K562 (cell line): ENCODE measurements at regions not wholly inside any gene's neighbourhood (a gene's known extent, or its start where the extent isn't known, plus 50 kb on each side); places are given as distances from the start of the nearest gene placed in this dataset.

Source experiments
- ATAC-seq: fragments of 200-7000 bp; cut with Tn5 transposase; 3 replicates; pipeline ENCODE4 v1.9.1; 2020; ENCODE audit warnings: moderate library complexity
- BruUV-seq: library from RNA; stranded (reverse); fragments of 400-500 nt; replicated peaks from 2 replicates; lab custom pipeline; 2021; lab: Mats Ljungman, UMichigan
- CTCF ChIA-PET: fragments of 300-600 bp; formaldehyde crosslinking; extraction: SDS; loops from one replicate; lab custom pipeline; 2021; ENCODE audit warnings: low intra/inter-chr PET ratio; lab: Yijun Ruan, JAX
- POLR2A ChIA-PET: fragments of 300-600, 350-650 bp; sonication (Branson Sonifier 250); formaldehyde crosslinking; extraction: SDS; loops from one replicate; lab custom pipeline; 2021; ENCODE audit warnings: antibody characterized with exemption, inconsistent platforms; lab: Yijun Ruan, JAX
- DNase-seq, 4 experiments: peaks; one replicate each; pipeline versions ENCODE4 v3.0.0 to v3.0.0-alpha.2; 2011 to 2018; ENCODE audit warnings: low spot score in 3 of 4, mixed read lengths in 3 of 4; ENCODE audit errors: extremely low read depth in 1 of 4
- FAIRE-seq: peaks from 2 replicates; lab custom pipeline; 2011; peaks lifted over from hg19 to GRCh38; lab: Jason Lieb, UNC
- H2AFZ ChIP-seq: 2 replicates; pipeline ENCODE4 v1.6.0; 2011; ENCODE audit warnings: low read depth, low read length, control low read depth, inconsistent platforms
- H3K27ac ChIP-seq: fragments of 200-600 bp; 3 replicates; pipeline ENCODE4 v1.8.0; 2011; ENCODE audit warnings: low read depth, mild to moderate bottlenecking, control low read depth, inconsistent platforms, low read length, moderate library complexity, mixed read lengths; ENCODE audit errors: extremely low read depth
- H3K27me3 ChIP-seq, 2 experiments: fragments of 300-600 bp in 1 of 2; 2 replicates in 1 of 2; 3 replicates in 1 of 2; pipeline versions ENCODE4 v1.6.0 to v1.8.0; 2011; ENCODE audit warnings: inconsistent platforms in 2 of 2, low read length in 2 of 2, mild to moderate bottlenecking in 1 of 2, mixed read lengths in 1 of 2, moderate library complexity in 1 of 2; ENCODE audit not compliant: control insufficient read depth in 2 of 2, insufficient read depth in 2 of 2
- H3K36me3 ChIP-seq: fragments of 300-600 bp; 3 replicates; pipeline ENCODE4 v1.8.0; 2011; ENCODE audit warnings: mild to moderate bottlenecking, low read length, inconsistent platforms; ENCODE audit not compliant: control insufficient read depth, insufficient read depth
- H3K4me1 ChIP-seq, 2 experiments: fragments of 200-600 bp in 1 of 2; replicated peaks in 1 of 2; 2 replicates in 1 of 2; 3 replicates in 1 of 2; pipeline versions ENCODE4 v1.5.1 to v1.8.0; 2011; ENCODE audit warnings: inconsistent platforms in 2 of 2, low read length in 2 of 2, mild to moderate bottlenecking in 1 of 2, mixed read lengths in 1 of 2, moderate library complexity in 1 of 2; ENCODE audit not compliant: control insufficient read depth in 2 of 2, insufficient read depth in 2 of 2
- H3K4me2 ChIP-seq: 2 replicates; pipeline ENCODE4 v1.6.1; 2011; ENCODE audit warnings: low read length, control low read depth, inconsistent platforms, mixed read lengths; ENCODE audit not compliant: insufficient read depth
- H3K4me3 ChIP-seq: fragments of 200-600 bp; sonication (generic), shearing (Covaris generic); 2 replicates; pipeline ENCODE4 v1.5.1; 2016; ENCODE audit warnings: control low read depth, inconsistent platforms
- H3K79me2 ChIP-seq: fragments of 200-600 bp; 3 replicates; pipeline ENCODE4 v1.8.0; 2011; ENCODE audit warnings: low read length, inconsistent platforms; ENCODE audit not compliant: control insufficient read depth, insufficient read depth
- H3K9ac ChIP-seq, 2 experiments: 2 replicates each; pipeline versions ENCODE4 v1.6.0 to v1.6.1; 2011; ENCODE audit warnings: low read depth in 2 of 2, low read length in 2 of 2, control low read depth in 1 of 2, inconsistent platforms in 1 of 2, mild to moderate bottlenecking in 1 of 2, mixed read lengths in 1 of 2; ENCODE audit not compliant: insufficient read depth in 1 of 2
- H3K9me1 ChIP-seq: one replicate; pipeline ENCODE4 v1.6.0; 2011; ENCODE audit warnings: inconsistent platforms, mild to moderate bottlenecking, low read length, moderate library complexity; ENCODE audit not compliant: control insufficient read depth, insufficient read depth
- H3K9me3 ChIP-seq: replicated peaks from 2 replicates; pipeline ENCODE4 v1.5.1; 2011; ENCODE audit warnings: low read depth, low read length, inconsistent platforms; ENCODE audit not compliant: control insufficient read depth, insufficient read depth
- H4K20me1 ChIP-seq: replicated peaks from 2 replicates; pipeline ENCODE4 v1.6.1; 2011; ENCODE audit warnings: low read length, inconsistent platforms, mixed read lengths; ENCODE audit not compliant: control insufficient read depth, insufficient read depth
- C11orf30 ChIP-seq: fragments of 450-650 bp; IDR thresholded peaks from 2 replicates; pipeline ENCODE4 v1.6.1; 2016; ENCODE audit warnings: low read depth, mild to moderate bottlenecking
- CXXC5 ChIP-seq: fragments of 250-450 bp; sonication (Bioruptor Pico); IDR thresholded peaks from 2 replicates; pipeline ENCODE4 v1.8.0; 2022; ENCODE audit warnings: inconsistent platforms, mild to moderate bottlenecking, moderate library complexity
- FOSL1 ChIP-seq: fragments of 200-800 bp; sonication (Bioruptor generic); conservative IDR thresholded peaks from 2 replicates; pipeline ENCODE4 v1.6.1; 2016; ENCODE audit warnings: missing genetic modification characterization, missing compliant biosample characterization
- HDAC2 ChIP-seq: fragments of 450-650 bp; IDR thresholded peaks from 2 replicates; pipeline ENCODE4 v1.6.1; 2016; ENCODE audit warnings: mild to moderate bottlenecking
- HNRNPLL ChIP-seq: fragments of 200-400 bp; formaldehyde crosslinking; IDR thresholded peaks from 2 replicates; pipeline ENCODE4 v1.6.1; 2017; ENCODE audit warnings: low read length, low read depth, mild to moderate bottlenecking; ENCODE audit not compliant: poor library complexity, severe bottlenecking
- MAFK ChIP-seq: IDR thresholded peaks from 2 replicates; pipeline ENCODE4 v1.6.1; 2011; ENCODE audit warnings: low read length, improper control_type of control experiment
- MEIS2 ChIP-seq: fragments of 450-650 bp; IDR thresholded peaks from 2 replicates; pipeline ENCODE4 v1.6.1; 2014; ENCODE audit warnings: mild to moderate bottlenecking; ENCODE audit not compliant: partially characterized antibody
- MXI1 ChIP-seq: IDR thresholded peaks from 2 replicates; pipeline ENCODE4 v1.6.1; 2011; ENCODE audit warnings: low read depth, mild to moderate bottlenecking, improper control_type of control experiment, low read length
- NFE2 ChIP-seq: IDR thresholded peaks from 2 replicates; pipeline ENCODE4 v1.6.1; 2014; ENCODE audit warnings: antibody characterized with exemption, low read depth
- NR2C1 ChIP-seq, 2 experiments: fragments of 450-650 bp; IDR thresholded peaks; 2 replicates each; pipeline ENCODE4 v1.6.1; 2017; ENCODE audit warnings: mild to moderate bottlenecking in 2 of 2, antibody characterized with exemption in 1 of 2, inconsistent platforms in 1 of 2, missing compliant biosample characterization in 1 of 2, missing genetic modification characterization in 1 of 2
- RAD21 ChIP-seq, 2 experiments: fragments of 250-450 bp in 1 of 2; fragments of 450-650 bp in 1 of 2; sonication (Bioruptor Pico) in 1 of 2; formaldehyde crosslinking in 1 of 2; IDR thresholded peaks in 1 of 2; conservative IDR thresholded peaks in 1 of 2; 2 replicates each; pipeline versions ENCODE4 v1.4.0 to v1.8.0; 2020 to 2022; ENCODE audit warnings: mild to moderate bottlenecking in 2 of 2, moderate library complexity in 1 of 2
- RCOR1 ChIP-seq, 2 experiments: IDR thresholded peaks; 2 replicates each; pipeline ENCODE4 v1.6.1; 2012; ENCODE audit warnings: low read depth in 2 of 2, low read length in 2 of 2, borderline replicate concordance in 1 of 2, improper control_type of control experiment in 1 of 2
- TCF3 ChIP-seq: sonication (generic); formaldehyde crosslinking; IDR thresholded peaks from 2 replicates; pipeline ENCODE4 v1.4.0; 2020; ENCODE audit warnings: mild to moderate bottlenecking, missing genetic modification reagents
- ZNF444 ChIP-seq: fragments of 250-450 bp; sonication (Bioruptor Pico); IDR thresholded peaks from 2 replicates; pipeline ENCODE4 v1.4.0; 2020; ENCODE audit warnings: mild to moderate bottlenecking, moderate library complexity
- WGBS: fragments of 100-300 bp; shearing (Covaris generic); methylation state at CpG from one replicate; pipeline ENCODE4 v1.1.6; 2016; ENCODE audit warnings: low coverage, mixed read lengths; ENCODE audit not compliant: insufficient coverage; ENCODE audit errors: missing lambda C conversion rate; 5-methylcytosine and 5-hydroxymethylcytosine counted together
- in situ Hi-C: fragments of 300-500 bp; cut with MboI; formaldehyde crosslinking; loops from 4 replicates; pipeline ENCODE4 v1.15.0; 2018; ENCODE audit warnings: inconsistent platforms, mixed read lengths
- intact Hi-C: fragments of 100-400 bp; cut with micrococcal nuclease; formaldehyde crosslinking; loops from 2 replicates; pipeline ENCODE4 v1.14.2; 2022
- TF ChIP-seq, protein P1 (sequence below): fragments of 450-650 bp; conservative IDR thresholded peaks from 2 replicates; pipeline ENCODE4 v1.6.1; 2016; ENCODE audit warnings: missing genetic modification characterization, low read depth, mild to moderate bottlenecking, missing compliant biosample characterization, moderate library complexity
- TF ChIP-seq, protein P2 (sequence below): sonication (generic); formaldehyde crosslinking; IDR thresholded peaks from 2 replicates; pipeline ENCODE4 v1.9.0; 2022; ENCODE audit warnings: mild to moderate bottlenecking, missing genetic modification reagents
- TF ChIP-seq, protein P3 (sequence below): fragments of 250-450 bp; sonication (Bioruptor Pico); IDR thresholded peaks from 2 replicates; pipeline ENCODE4 v1.9.0; 2021; ENCODE audit warnings: mild to moderate bottlenecking, inconsistent platforms

DNA sequence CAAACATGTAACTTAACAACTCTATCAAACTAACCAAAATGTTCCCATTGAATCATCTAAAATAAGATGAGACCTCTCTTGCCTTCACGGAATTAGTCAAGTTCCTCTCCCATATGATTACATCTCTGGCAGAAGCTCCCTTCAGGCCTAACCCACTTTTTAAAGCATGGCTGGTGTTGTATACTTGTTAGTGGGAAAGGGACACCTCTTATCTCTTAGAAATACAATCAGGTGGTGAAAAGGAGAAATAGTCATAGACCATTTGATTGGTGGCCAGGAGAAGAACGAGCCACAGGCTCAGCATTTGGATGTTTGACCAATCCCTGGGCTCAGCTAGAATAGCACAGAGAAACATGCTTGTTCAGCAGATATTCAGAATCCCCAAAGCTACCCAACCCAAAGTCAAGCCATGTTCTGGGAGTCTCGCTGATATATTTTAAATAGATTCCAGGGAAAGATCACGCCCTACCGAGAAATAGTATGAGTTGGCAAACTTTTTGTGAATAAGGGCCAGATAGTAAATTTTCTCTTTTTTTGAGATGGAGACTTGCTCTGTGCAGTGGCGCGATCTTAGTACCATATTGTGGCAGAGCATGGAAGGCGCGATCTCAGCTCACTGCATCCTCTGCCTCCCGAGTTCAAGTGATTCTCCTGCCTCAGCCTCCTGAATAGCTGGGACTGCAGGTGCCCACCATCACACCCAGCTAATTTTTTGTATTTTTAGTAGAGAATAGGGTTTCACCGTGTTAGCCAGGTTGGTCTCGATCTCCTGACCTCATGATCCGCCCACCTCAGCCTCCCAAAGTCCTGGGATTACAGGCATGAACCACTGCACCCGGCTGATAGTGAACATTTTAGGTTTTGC, 126.3 kb upstream of the MYLIP start:
- H3K4me3 ChIP-seq: no peak overlapping the region
- no peaks in the 10 kb centered on the region for H4K20me1 ChIP-seq
- 30% methylated on average over 14 of the region's 14 CpGs for WGBS
- H3K79me2 ChIP-seq: no peaks in the 10 kb centered on the region
- DNase-seq (peak in 3 of 4 experiments; percentile 30 to 76 (median 75)), FAIRE-seq (peak; percentile 64), ATAC-seq (peak; percentile 22)
- intact Hi-C loops: no loop called here
- H3K4me1 ChIP-seq: peaks cover 47 to 91% of the 10 kb centered on the region in 2 experiments
- H3K27ac ChIP-seq: peak overlapping the region; percentile 62
- in situ Hi-C loops: no loop called here
- peak overlapping the region; percentile 78 for H2AFZ ChIP-seq
- H3K4me2 ChIP-seq: peak overlapping the region; percentile 30; the same call in 1 of the 2 replicates
- H3K9me1 ChIP-seq: no peaks in the 10 kb centered on the region
- no peaks in the 10 kb centered on the region for H3K27me3 ChIP-seq
- POLR2A ChIA-PET: interaction anchor here (0.6 to 1.6 kb wide), 4 partner anchors 15 to 128 kb away, joined by 3 to 7 read pairs (median 4); partner anchors contain the start of gene MYLIP
- CTCF ChIA-PET: no interaction called here
- H3K36me3 ChIP-seq: no peaks in the 10 kb centered on the region
- peak overlapping the region in 1 of 2 experiments; percentile 1; a peak in 1 of 4 replicates for H3K9ac ChIP-seq
- H3K9me3 ChIP-seq: no peaks in the 10 kb centered on the region
- BruUV-seq: no TSS peak
- TF ChIP-seq FOSL1: peak; percentile 26; the same call in 1 of the 2 replicates
- peak; percentile 48; the same call in 1 of the 2 replicates for TF ChIP-seq HDAC2
- TF ChIP-seq NR2C1 (IDR thresholded peaks at IDR 0.05): no peak
- 0 out of 2 replicates have a peak, but pooled peaks have one; percentile 29 for TF ChIP-seq NR2C1 (tag; IDR thresholded peaks at IDR 0.05)
- TF ChIP-seq MAFK: peak; percentile 96
- TF ChIP-seq CXXC5 (CRISPR knock-in tag): peak; percentile 30; the same call in 1 of the 2 replicates
- TF ChIP-seq, protein P1, sequence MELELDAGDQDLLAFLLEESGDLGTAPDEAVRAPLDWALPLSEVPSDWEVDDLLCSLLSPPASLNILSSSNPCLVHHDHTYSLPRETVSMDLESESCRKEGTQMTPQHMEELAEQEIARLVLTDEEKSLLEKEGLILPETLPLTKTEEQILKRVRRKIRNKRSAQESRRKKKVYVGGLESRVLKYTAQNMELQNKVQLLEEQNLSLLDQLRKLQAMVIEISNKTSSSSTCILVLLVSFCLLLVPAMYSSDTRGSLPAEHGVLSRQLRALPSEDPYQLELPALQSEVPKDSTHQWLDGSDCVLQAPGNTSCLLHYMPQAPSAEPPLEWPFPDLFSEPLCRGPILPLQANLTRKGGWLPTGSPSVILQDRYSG (tag): 0 out of 2 replicates have a peak, but pooled peaks have one; percentile 60
- TF ChIP-seq, protein P2, sequence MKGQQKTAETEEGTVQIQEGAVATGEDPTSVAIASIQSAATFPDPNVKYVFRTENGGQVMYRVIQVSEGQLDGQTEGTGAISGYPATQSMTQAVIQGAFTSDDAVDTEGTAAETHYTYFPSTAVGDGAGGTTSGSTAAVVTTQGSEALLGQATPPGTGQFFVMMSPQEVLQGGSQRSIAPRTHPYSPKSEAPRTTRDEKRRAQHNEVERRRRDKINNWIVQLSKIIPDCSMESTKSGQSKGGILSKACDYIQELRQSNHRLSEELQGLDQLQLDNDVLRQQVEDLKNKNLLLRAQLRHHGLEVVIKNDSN (CRISPR knock-in tag): no peak
- TF ChIP-seq RAD21 (CRISPR knock-in tag; conservative IDR thresholded peaks at IDR 0.05 in 1 of 2, IDR thresholded peaks at IDR 0.05 in 1 of 2): 0 out of 4 replicates have a peak, but pooled peaks of 1 of the 2 experiments have one; percentile 6
- no peak for TF ChIP-seq MXI1
- TF ChIP-seq MEIS2: peak; percentile 81
- peak in 1 of 2 experiments; percentile 41; a peak in 1 of 4 replicates for TF ChIP-seq RCOR1 (IDR thresholded peaks at IDR 0.05; ENCODE audit: borderline replicate concordance in 1 of 2, low read depth in 2 of 2, low read length in 2 of 2)
- TF ChIP-seq, protein P3, sequence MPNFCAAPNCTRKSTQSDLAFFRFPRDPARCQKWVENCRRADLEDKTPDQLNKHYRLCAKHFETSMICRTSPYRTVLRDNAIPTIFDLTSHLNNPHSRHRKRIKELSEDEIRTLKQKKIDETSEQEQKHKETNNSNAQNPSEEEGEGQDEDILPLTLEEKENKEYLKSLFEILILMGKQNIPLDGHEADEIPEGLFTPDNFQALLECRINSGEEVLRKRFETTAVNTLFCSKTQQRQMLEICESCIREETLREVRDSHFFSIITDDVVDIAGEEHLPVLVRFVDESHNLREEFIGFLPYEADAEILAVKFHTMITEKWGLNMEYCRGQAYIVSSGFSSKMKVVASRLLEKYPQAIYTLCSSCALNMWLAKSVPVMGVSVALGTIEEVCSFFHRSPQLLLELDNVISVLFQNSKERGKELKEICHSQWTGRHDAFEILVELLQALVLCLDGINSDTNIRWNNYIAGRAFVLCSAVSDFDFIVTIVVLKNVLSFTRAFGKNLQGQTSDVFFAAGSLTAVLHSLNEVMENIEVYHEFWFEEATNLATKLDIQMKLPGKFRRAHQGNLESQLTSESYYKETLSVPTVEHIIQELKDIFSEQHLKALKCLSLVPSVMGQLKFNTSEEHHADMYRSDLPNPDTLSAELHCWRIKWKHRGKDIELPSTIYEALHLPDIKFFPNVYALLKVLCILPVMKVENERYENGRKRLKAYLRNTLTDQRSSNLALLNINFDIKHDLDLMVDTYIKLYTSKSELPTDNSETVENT (CRISPR knock-in tag): no peak
- TF ChIP-seq TCF3 (CRISPR knock-in tag): 0 out of 2 replicates have a peak, but pooled peaks have one; percentile 30
- TF ChIP-seq NFE2: peak; percentile 54; the same call in 1 of the 2 replicates
- TF ChIP-seq ZNF444 (CRISPR knock-in tag): no peak
- TF ChIP-seq HNRNPLL: peak; percentile 52
- peak; percentile 99 for TF ChIP-seq C11orf30
